ENCODE measurements at regions not wholly inside any gene's neighbourhood (a gene's known extent, or its start where the extent isn't known, plus 50 kb on each side); places are given as distances from the start of the nearest gene placed in this dataset.

DNA sequence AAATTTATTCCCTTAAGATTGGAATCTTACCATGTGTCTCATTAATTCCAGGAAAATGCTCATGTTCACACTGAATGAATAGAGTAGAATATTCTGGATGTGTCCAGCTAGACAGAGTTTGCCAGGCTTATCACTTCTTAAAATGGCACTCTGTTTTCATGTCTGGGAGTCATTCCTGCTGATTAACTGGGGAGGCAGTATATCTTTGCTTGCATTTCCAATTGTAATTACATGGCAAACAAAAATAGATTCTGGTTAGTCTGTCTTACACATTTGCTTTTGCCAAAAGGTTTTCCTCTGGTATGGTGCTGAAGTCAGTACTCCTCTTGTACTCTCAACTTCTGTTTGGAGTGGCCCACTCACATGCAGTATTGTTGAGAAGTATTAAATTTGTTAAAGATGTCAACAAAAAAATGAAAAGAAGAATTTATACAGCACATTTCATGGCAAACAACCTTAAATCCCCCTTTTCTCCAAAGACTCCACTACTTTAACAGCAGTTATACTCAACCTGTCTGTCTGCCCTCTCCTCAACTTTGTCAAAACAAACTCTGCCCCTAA lies 70.2 kb downstream of the TENT5A start:
- no peak overlapping the region for H3K4me3 ChIP-seq (ENCODE audit: low read length)
- TF ChIP-seq, protein P1, sequence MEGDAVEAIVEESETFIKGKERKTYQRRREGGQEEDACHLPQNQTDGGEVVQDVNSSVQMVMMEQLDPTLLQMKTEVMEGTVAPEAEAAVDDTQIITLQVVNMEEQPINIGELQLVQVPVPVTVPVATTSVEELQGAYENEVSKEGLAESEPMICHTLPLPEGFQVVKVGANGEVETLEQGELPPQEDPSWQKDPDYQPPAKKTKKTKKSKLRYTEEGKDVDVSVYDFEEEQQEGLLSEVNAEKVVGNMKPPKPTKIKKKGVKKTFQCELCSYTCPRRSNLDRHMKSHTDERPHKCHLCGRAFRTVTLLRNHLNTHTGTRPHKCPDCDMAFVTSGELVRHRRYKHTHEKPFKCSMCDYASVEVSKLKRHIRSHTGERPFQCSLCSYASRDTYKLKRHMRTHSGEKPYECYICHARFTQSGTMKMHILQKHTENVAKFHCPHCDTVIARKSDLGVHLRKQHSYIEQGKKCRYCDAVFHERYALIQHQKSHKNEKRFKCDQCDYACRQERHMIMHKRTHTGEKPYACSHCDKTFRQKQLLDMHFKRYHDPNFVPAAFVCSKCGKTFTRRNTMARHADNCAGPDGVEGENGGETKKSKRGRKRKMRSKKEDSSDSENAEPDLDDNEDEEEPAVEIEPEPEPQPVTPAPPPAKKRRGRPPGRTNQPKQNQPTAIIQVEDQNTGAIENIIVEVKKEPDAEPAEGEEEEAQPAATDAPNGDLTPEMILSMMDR (IDR thresholded peaks at IDR 0.05; ENCODE audit: insufficient read depth, low read depth, low read length, missing control alignments), result no peak
- DNase-seq (ENCODE audit: low read depth), result no peak

DNA sequence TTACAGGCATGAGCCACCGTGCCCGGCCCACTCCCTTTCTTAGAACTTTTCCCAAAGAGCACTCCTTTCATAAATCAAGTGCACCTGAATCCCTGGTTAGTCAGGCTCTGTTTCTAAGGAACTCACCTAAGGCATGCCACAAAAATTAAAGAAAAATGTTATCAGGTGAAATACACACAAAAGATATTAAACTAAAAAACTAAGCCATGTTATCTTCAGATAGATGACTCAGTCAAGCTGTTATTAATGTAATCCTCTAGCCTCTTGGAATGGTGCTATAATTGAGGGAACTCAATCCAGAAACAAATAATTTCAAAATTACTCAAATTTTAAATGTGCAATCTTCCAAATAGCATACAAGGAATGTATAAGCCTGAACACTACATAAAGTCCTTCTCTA lies 83.0 kb downstream of the TENT5A start:
- no peak overlapping the region for H3K4me3 ChIP-seq (ENCODE audit: low read length)
- no peak for DNase-seq (ENCODE audit: low read depth)
- TF ChIP-seq, protein P1 (IDR thresholded peaks at IDR 0.05; ENCODE audit: insufficient read depth, low read depth, low read length, missing control alignments), result no peak

DNA sequence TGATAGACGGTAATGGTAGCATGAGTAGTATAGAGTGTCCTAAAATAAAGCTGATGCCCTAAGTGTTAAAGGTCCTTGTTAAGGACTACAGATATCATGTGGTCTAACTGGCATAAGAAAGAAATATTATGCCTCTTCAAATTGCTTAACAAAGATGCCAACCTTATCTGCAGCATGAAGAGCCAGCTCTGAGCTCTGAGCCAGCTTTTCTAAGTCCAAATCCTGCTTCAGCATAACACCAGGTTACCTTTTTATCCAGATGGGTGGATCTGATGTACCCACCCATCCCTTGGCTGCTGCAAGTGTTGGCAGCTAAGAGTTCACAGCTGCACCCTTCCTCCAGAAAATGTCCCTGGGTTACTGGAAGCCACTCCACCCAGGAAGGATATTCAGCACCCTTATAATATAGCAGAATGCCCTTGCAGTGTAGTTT lies 83.8 kb downstream of the TENT5A start:
- H3K4me3 ChIP-seq (ENCODE audit: low read length), result no peak overlapping the region
- TF ChIP-seq, protein P1 (IDR thresholded peaks at IDR 0.05; ENCODE audit: insufficient read depth, low read depth, low read length, missing control alignments), result no peak
- no peak for DNase-seq (ENCODE audit: low read depth)

DNA sequence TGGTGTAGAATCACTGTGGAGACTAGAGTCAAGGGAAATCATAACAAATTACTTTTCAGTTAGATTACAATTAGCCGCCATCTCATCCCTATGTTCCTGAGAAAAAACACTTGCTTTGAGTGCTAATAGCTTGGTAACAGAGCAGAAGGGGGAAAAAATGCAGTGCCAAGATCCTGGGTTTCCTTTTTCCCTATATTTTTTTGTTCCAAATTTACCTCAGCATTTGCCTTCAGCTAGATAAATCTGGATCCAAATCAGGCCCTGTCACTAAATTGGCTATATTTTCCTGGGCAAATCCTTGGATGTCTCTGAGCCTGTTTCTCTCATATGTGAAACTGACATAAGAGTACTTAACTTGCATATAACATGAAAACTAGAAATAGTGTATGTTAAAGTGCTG lies 86.0 kb downstream of the TENT5A start:
- TF ChIP-seq, protein P1 (IDR thresholded peaks at IDR 0.05; ENCODE audit: insufficient read depth, low read depth, low read length, missing control alignments), result no peak
- H3K4me3 ChIP-seq (ENCODE audit: low read length), result no peak overlapping the region
- DNase-seq (ENCODE audit: low read depth), result no peak

DNA sequence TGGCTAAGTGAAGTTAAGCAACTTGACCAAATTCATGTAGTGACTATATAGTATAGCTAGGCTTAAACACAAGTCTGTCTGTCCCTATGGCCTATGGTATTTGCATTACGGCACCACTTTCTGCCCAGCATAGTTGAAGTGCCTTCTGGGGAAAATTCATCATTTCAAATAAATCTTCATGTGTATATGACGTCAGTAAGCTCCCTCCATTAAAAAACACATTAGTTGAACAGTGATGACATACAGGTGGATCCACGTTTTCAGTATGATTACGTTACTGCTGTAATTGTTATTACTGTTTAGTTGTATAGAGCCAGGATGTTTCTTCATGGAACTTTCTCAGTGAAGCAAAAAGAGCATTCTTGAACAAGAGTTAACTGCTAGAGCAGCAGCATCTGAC lies 96.2 kb downstream of the TENT5A start:
- H3K4me3 ChIP-seq (ENCODE audit: low read length), result no peak overlapping the region
- TF ChIP-seq, protein P1 (IDR thresholded peaks at IDR 0.05; ENCODE audit: insufficient read depth, low read depth, low read length, missing control alignments), result no peak
- DNase-seq (ENCODE audit: low read depth), result no peak

DNA sequence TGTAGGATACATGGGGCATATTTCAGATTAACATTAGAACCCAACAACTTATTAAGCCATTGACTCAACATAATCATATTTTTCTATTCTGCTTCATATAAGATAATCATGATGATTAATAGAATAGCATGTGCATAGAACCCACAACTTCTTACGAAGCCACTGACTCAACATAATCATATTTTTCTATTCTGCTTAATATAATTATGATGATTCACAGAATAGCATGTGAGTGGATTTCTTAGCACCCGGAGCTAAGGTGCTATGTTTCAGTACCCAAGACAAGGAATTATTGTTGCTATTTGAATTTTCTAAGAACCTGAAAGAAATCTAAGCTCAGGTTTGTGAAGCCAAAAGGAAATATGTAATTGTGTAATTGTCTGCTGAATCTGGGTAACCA lies 96.8 kb downstream of the TENT5A start:
- H3K4me3 ChIP-seq (ENCODE audit: low read length), result no peak overlapping the region
- DNase-seq (ENCODE audit: low read depth), result peak; percentile 1
- TF ChIP-seq, protein P1 (IDR thresholded peaks at IDR 0.05; ENCODE audit: insufficient read depth, low read depth, low read length, missing control alignments), result no peak

DNA sequence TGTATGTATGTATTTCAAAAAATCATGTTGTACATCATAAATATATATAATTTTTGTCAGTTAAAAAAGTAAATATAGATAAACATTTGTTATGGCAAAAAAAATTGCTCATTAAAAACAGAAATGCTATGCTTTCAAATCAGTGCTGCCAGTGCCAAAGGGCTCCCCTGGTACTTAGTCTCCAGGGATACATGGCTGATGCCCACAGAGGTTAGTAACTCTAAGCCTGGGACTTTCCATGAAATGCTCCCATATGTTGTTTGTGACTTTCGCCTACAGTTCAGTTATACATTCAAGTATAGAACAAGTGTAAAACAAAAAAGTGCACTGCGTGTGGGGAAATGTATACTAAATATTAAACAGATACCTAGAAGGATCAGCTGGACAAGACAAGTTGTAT lies 104.0 kb downstream of the TENT5A start:
- DNase-seq (ENCODE audit: low read depth), result no peak
- TF ChIP-seq, protein P1 (IDR thresholded peaks at IDR 0.05; ENCODE audit: insufficient read depth, low read depth, low read length, missing control alignments), result no peak

More for the DNA sequence above, 104.0 kb downstream of the TENT5A start:
- H3K4me3 ChIP-seq (ENCODE audit: low read length), result no peak overlapping the region

Measured in epithelial cell of esophagus (primary cell).